ENCODE measurements at regions not wholly inside any gene's neighbourhood (a gene's known extent, or its start where the extent isn't known, plus 50 kb on each side); places are given as distances from the start of the nearest gene placed in this dataset.

DNA sequence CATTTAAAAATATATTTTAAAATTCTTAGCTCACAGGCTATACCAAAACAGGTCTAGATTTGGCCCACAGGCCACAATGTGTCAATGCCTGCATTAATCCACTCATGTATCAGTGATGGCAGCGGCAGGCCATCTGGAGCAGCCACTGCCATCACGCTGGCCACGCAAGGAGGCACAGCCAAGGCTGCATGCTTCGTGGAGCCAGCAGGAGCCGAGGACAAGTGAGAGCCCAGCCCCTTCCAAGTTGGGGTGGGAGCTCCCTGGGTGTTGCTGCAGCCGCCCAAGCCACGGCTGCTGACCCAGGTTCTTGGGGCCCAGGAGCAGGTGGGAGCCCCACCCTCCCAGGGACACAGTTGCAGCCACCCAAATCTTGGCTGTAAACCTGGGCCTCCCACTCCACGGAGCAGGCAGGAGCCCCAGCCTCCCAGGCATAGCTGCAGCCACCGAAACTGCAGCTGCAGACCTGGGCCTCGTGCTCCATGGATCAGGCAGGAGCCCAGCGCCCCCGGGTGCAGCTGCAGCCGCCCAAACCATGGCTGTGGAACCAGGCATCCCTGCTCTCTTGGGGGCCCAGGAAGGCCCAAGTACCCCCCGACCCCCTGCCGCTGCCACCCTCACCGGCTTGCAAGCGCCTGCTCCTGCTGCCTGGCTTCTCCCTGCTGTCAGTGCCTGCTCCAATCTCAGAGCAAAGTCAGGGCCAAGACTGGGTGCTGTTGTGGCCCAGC lies 87.3 kb upstream of the CACUL1 start:
- Histone ChIP-seq H3K27ac (no peak overlapping the region), H3K9me3 (ENCODE audit: severe bottlenecking) (no peaks in the 10 kb centered on the region), H3K27me3 (ENCODE audit: insufficient read depth, low read depth, severe bottlenecking) (no peaks in the 10 kb centered on the region), H3K4me3 (ENCODE audit: low read depth, low read length) (no peak overlapping the region), H3K36me3 (no peaks in the 10 kb centered on the region)
- TF ChIP-seq, protein P1, sequence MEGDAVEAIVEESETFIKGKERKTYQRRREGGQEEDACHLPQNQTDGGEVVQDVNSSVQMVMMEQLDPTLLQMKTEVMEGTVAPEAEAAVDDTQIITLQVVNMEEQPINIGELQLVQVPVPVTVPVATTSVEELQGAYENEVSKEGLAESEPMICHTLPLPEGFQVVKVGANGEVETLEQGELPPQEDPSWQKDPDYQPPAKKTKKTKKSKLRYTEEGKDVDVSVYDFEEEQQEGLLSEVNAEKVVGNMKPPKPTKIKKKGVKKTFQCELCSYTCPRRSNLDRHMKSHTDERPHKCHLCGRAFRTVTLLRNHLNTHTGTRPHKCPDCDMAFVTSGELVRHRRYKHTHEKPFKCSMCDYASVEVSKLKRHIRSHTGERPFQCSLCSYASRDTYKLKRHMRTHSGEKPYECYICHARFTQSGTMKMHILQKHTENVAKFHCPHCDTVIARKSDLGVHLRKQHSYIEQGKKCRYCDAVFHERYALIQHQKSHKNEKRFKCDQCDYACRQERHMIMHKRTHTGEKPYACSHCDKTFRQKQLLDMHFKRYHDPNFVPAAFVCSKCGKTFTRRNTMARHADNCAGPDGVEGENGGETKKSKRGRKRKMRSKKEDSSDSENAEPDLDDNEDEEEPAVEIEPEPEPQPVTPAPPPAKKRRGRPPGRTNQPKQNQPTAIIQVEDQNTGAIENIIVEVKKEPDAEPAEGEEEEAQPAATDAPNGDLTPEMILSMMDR (IDR thresholded peaks at IDR 0.05; ENCODE audit: low read depth, low read length): no peak
- peak; percentile 20 for DNase-seq

DNA sequence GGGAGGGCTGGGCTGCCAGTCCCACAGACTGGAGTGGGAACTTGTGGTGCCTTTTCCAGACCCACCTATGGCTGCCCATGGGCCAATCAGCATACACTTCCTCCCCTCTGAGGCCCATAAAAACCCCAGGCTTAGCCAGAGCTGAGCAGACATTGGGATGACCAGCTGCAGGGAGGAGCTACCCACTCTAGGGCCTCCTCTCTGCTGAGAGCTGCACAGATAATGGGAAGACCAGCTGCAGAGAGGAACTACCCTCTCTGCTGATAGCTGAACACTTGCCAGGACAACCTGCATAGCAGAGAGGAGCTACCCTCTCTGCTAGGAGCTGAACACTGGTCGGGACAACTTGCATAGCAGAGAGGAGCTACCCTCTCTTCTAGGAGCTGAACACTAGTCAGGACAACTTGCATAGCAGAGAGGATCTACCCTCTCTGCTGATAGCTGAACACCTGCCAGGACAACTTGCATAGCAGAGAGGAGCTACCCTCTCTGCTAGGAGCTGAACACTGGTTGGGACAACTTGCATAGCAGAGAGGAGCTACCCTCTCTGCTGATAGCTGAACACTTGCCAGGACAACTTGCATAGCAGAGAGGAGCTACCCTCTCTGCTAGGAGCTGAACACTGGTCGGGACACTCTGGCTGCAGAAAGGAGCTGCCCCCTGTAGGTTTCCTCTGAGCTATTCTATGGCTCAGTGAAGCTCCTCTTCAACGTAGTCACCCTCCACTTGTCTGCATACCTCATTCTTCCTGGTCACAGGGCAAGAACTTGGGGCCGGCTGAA lies 88.3 kb upstream of the CACUL1 start:
- TF ChIP-seq, protein P1 (IDR thresholded peaks at IDR 0.05; ENCODE audit: low read depth, low read length): no peak

DNA sequence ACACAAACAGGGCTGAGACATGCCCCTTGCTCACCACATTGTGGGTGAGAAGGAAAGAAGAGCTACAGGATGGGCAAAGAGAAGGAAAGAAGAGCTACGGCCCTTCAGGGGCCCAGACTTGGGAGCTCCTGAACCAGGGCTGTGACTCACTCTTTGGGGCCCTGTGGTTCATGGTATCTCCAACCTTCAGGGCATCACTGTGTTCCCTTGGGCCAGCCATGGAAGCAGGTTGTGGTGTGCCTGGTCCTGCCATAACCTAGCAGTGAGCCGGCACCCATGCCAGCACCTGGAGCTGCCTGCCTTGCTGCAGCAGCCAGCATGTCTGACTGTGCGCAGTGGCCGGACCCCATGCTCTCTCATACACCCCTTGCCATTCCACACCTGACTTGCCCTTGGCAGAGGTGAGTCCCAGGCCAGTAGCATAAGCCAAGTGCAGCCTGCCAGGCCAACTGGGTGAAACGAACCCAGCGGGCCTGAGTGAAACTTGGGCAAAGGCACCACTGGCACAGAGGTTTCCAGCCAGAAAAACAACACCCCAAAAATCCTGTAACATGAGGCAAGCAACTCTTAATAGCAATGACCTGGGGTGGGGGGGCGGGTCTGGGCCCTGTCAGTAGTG lies 89.0 kb upstream of the CACUL1 start:
- Histone ChIP-seq H3K9me3 (ENCODE audit: severe bottlenecking) (no peaks in the 10 kb centered on the region), H3K36me3 (no peaks in the 10 kb centered on the region), H3K4me3 (ENCODE audit: low read depth, low read length) (no peak overlapping the region), H3K27ac (no peak overlapping the region), H3K27me3 (ENCODE audit: insufficient read depth, low read depth, severe bottlenecking) (no peaks in the 10 kb centered on the region)
- TF ChIP-seq, protein P1 (IDR thresholded peaks at IDR 0.05; ENCODE audit: low read depth, low read length): no peak
- DNase-seq: no peak

More for the DNA sequence above, 88.3 kb upstream of the CACUL1 start:
- no peak overlapping the region for H3K4me3 ChIP-seq (ENCODE audit: low read depth, low read length)
- H3K27ac ChIP-seq: no peak overlapping the region
- H3K9me3 ChIP-seq (ENCODE audit: severe bottlenecking): no peaks in the 10 kb centered on the region
- H3K27me3 ChIP-seq (ENCODE audit: insufficient read depth, low read depth, severe bottlenecking): no peaks in the 10 kb centered on the region
- no peaks in the 10 kb centered on the region for H3K36me3 ChIP-seq
- DNase-seq: peak; percentile 18

DNA sequence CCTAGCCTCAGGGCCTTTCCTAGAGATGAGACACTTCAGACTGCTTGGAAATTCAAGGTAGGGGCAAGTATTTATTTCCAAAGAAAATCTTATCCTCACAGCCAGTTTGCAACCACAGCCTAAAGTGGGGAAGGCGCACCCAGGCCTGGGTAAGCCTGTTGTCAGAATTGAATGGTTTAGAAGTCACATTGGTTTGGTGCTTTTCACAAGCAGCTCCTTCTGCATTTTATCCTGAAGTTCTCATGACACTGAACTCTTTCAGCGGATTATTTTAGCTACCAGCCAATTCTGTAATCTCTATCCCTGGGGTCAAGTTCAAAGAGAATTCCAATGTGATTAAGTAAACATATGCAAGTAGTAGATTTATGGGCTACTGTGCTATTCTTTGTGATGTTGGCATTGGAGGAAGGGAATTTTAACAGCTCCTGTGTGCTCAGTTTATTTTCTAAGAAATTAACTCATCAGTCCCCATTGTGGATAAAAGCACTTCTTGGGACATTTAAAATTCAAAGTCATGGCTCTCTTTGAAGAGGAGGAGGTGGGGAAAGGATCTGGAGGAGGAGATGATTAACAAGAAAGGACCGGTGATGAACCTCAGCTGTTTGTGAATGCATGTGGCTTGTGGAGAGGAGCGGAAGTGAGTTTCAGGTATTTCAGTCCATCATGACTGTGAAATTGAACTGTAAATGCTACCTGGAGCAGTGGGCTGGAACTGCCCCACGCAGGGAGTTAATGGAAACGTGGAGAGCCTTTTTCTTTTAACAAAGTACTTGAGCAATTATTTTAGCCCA lies 90.2 kb upstream of the CACUL1 start:
- H3K9me3 ChIP-seq (ENCODE audit: severe bottlenecking): no peaks in the 10 kb centered on the region
- DNase-seq: no peak
- TF ChIP-seq, protein P1 (IDR thresholded peaks at IDR 0.05; ENCODE audit: low read depth, low read length): no peak
- H3K27me3 ChIP-seq (ENCODE audit: insufficient read depth, low read depth, severe bottlenecking): no peaks in the 10 kb centered on the region
- H3K4me3 ChIP-seq (ENCODE audit: low read depth, low read length): no peak overlapping the region
- H3K27ac ChIP-seq: no peak overlapping the region
- no peaks in the 10 kb centered on the region for H3K36me3 ChIP-seq

DNA sequence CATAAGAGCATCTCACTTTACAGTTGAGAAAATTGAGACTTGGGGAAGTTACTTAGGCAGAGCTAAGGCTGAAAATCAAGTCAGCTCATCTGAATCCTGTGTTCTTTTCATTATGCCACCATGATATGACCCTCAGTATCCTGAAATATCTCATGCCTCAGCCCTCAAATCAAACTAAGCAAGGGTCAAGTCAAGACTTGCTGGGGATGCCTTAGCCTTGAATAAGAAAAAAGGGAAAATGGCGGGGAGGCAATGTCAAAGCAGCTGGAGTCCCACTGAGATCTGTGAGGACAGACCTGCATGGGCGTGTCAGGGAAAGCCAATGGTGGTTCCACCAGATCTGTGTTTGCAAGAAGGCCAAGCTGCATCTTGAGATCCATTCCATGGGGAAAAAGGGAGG lies 91.0 kb upstream of the CACUL1 start:
- no peak overlapping the region for H3K4me3 ChIP-seq (ENCODE audit: low read depth, low read length)
- H3K27me3 ChIP-seq (ENCODE audit: insufficient read depth, low read depth, severe bottlenecking): no peaks in the 10 kb centered on the region
- H3K36me3 ChIP-seq: no peaks in the 10 kb centered on the region
- H3K9me3 ChIP-seq (ENCODE audit: severe bottlenecking): no peaks in the 10 kb centered on the region
- no peak for DNase-seq
- TF ChIP-seq, protein P1 (IDR thresholded peaks at IDR 0.05; ENCODE audit: low read depth, low read length): no peak
- no peak overlapping the region for H3K27ac ChIP-seq
